GM18517 (cell line): ENCODE measurements at regions not wholly inside any gene's neighbourhood (a gene's known extent, or its start where the extent isn't known, plus 50 kb on each side); places are given as distances from the start of the nearest gene placed in this dataset.
"Not testable (repeated sequence)": the region's sequence is repeated elsewhere in the genome, so short reads cannot be mapped to it uniquely, and the experiment has no call there.

Source experiments
- ATAC-seq: cut with Tn5 transposase; IDR thresholded peaks from one replicate; pipeline ENCODE4 v1.9.1; 2021; ENCODE audit warnings: mild to moderate bottlenecking, moderate library complexity; ENCODE audit not compliant: unreplicated experiment

GRCh38 chr9:13942695-13943094 is 371.2 kb downstream of the NFIB start:
- ATAC-seq, result no peak

GRCh38 chr9:13942201-13942600 is 371.7 kb downstream of the NFIB start:
- no peak for ATAC-seq

GRCh38 chr9:13941714-13942113 is 372.2 kb downstream of the NFIB start:
- ATAC-seq, result no peak

- no peak for ATAC-seq
Measured at GRCh38 chr9:13939701-13940490, 374.0 kb downstream of the NFIB start.

- ATAC-seq, result no peak
Measured at GRCh38 chr9:13939134-13939533, 374.8 kb downstream of the NFIB start.

- ATAC-seq, result no peak
Measured at GRCh38 chr9:13934416-13934815, 379.5 kb downstream of the NFIB start.

- ATAC-seq, result no peak
Measured at GRCh38 chr9:13933268-13933656, 380.7 kb downstream of the NFIB start.

GRCh38 chr9:13932528-13933267 is 381.2 kb downstream of the NFIB start:
- no peak for ATAC-seq

GRCh38 chr9:13929013-13929412 is 384.9 kb downstream of the NFIB start:
- no peak for ATAC-seq

GRCh38 chr9:13923381-13923780 is 390.6 kb downstream of the NFIB start:
- no peak for ATAC-seq

- no peak for ATAC-seq
Measured at GRCh38 chr9:13920557-13920956, 393.4 kb downstream of the NFIB start.

- no peak for ATAC-seq
Measured at GRCh38 chr9:13919401-13919800, 394.5 kb downstream of the NFIB start.

GRCh38 chr9:13917534-13917933 is 396.4 kb downstream of the NFIB start:
- no peak for ATAC-seq

GRCh38 chr9:13915591-13916301 is 398.2 kb downstream of the NFIB start:
- no peak for ATAC-seq

GRCh38 chr9:13915131-13915530 is 398.8 kb downstream of the NFIB start:
- no peak for ATAC-seq

GRCh38 chr9:13911473-13911872 is 402.5 kb downstream of the NFIB start:
- no peak for ATAC-seq

GRCh38 chr9:13907842-13908241 is 406.1 kb downstream of the NFIB start:
- not testable (repeated sequence) for ATAC-seq

- no peak for ATAC-seq
Measured at GRCh38 chr9:13904746-13905145, 409.2 kb downstream of the NFIB start.

- no peak for ATAC-seq
Measured at GRCh38 chr9:13904311-13904710, 409.6 kb downstream of the NFIB start.

- ATAC-seq, result no peak
Measured at GRCh38 chr9:13902286-13903066, 411.5 kb downstream of the NFIB start.

- no peak for ATAC-seq
Measured at GRCh38 chr9:13901176-13901575, 412.8 kb downstream of the NFIB start.
